Ramos (cell line): ENCODE measurements at regions not wholly inside any gene's neighbourhood (a gene's known extent, or its start where the extent isn't known, plus 50 kb on each side); places are given as distances from the start of the nearest gene placed in this dataset.
"Not testable (repeated sequence)": the region's sequence is repeated elsewhere in the genome, so short reads cannot be mapped to it uniquely, and the experiment has no call there.

ENCODE experiments used
- in situ Hi-C: fragments of 300-500 bp; cut with MboI; formaldehyde crosslinking; loops from one replicate; pipeline ENCODE4 v1.14.3; 2022; ENCODE audit warnings: low sequenced_read_pairs; ENCODE audit not compliant: unreplicated experiment

DNA sequence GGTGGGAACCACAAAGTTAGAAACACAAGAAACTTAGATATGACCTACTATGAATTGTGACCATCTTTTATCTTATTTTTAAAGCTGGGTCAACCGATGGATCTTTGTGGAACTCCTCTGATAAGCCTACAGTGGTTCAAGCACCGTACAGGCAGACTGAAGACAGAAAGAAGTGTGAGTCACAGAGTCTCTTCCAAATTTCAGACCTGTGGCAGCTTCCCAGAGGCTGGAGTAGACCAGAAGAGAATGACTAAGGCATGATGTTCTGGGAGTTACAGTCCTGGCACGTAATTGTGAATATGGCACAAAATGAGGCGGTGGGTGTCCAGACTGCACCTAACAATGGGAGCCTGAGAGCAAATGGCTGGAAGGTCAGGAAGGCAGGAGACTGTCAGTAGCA, 70.0 kb downstream of the LMO4 start:
- in situ Hi-C loops = no loop called here

DNA sequence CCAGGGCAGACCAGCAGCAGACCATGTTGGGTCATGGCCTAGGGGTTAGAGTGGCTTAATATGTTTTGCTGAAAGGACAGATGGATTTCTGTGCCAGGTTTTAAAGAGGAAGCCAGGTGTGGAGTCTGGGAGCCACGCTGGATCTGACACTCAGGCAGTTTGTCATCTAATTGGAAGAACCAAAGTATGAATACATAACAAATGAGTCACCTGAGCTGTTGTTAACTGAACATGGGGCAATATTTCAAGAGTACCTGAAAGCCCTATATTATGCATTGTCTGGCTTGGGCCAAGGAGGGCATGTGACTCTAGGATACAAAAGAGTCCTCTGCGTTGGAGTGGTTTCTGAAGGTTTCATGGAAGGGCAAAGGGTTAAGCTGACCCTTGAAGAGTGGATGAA, 70.6 kb downstream of the LMO4 start:
- in situ Hi-C loops = no loop called here

DNA sequence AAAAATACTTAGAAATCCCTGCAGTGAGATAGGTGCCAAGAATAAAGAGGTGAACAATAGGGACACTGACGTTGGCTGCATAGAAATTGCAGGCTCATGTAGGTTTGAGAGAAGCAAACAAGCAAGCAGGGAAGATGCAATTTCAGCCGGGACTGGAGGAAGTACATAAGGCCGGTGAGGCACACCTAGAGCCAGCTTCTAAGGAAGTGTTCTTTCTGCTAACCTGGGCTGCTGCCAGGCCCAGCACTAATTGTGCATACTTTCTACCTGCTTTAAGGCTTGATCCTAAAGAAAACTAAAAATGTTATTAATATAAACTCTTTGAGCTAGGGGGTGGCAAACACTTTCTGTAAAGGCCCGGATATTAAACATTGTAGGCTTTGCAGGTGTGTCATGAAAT, 71.0 kb downstream of the LMO4 start:
- in situ Hi-C loops = no loop called here

GRCh38 chr1:87400813-87401212, 72.1 kb downstream of the LMO4 start:
- in situ Hi-C loops = no loop called here

GRCh38 chr1:87402241-87403002, 73.7 kb downstream of the LMO4 start:
- in situ Hi-C loops = no loop called here

DNA sequence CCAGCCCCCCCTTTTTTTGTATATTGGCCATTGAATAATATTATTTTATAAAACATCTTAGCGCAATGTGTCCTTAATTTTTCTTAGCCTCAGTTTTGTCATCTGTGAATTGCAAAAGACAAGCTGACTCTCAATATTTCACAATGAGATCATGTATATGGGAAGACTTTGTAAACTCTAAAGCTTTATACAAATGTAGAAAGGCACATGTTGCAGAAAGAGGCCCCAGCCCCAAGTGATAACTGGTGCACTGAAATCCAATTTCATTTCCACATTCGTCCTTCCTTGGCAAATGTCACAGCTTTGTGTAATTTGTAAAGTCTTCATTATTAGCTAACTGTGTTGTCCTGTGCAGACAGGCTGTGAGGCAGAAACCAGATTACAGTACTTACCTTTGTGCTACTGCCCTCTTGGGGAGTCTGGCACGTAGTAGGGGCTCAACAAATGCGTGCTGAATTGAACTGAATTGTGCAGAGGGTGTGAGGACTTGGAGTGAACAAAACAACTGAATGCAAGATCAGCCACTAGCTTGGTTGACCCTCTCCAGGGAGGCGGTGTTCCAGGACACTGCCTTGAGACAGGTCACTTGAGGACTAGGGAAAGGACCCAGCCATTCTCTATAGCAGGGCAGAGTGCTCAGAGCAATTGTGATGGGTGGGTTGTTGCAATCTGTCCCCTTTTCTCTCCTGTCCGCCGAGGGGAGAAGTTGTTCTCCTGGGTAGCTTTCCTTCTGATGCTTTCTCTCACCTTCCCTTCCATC, 74.6 kb downstream of the LMO4 start:
- in situ Hi-C loops = no loop called here

- in situ Hi-C loops = no loop called here
These were observed 75.6 kb downstream of the LMO4 start for GRCh38 chr1:87404296-87404695.

GRCh38 chr1:87408665-87409248, 80.1 kb downstream of the LMO4 start:
- in situ Hi-C loops = no loop called here

DNA sequence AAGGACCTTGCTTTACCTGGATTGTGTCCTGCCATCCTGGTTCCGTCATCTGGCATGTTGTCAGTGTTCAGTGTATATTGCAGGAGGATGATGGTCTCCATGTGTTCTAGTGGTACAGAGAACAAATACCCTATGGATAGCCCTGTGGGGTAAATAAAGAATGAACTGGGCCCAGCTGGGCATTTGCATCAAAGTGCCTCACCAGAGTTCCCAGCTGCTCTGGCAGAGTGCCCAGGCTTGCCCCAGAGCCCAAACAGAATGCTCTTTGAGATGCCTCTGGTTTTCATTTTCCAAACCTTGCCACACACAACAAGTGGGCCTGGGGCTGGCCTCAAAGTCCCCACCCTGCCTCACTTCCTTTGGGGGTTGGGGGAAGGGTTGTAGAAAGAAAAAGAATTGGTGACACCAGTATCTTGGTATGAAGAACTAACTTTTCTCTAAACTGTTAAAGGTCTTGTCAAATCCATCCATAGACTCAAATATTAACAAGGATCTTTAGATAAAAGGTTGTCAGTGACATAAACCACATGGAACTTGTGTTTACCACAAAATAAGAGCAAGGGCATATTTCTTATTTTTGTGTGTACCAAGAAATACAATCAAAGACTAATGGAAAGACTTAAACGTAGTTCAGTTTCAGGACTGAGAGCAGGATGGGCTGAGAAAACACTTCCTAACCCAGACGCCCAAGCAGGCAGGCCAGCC, 82.2 kb downstream of the LMO4 start:
- in situ Hi-C loops = no loop called here

DNA sequence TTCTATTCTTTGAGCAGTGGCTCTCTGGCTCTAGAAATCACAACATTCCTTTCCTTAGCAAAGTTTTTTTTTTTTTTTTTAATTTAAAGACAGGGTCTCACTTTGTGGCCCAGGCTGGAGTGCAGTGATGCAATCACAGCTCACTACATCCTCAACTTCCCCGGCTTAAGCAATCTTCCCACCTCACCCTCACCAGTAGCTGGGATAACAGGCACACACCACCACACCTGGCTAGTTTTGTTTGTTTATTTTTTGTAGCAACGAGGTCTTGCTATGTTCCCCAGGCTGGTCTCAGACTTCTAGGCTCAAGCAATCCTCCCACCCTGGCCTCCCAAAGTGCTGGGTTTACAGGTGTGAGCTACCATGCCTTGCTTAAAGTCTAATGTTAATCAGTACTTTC, 85.2 kb downstream of the LMO4 start:
- in situ Hi-C loops = not testable (repeated sequence)

GRCh38 chr1:87418048-87418447, 89.4 kb downstream of the LMO4 start:
- in situ Hi-C loops = no loop called here

GRCh38 chr1:87421809-87422208, 93.1 kb downstream of the LMO4 start:
- in situ Hi-C loops = no loop called here

DNA sequence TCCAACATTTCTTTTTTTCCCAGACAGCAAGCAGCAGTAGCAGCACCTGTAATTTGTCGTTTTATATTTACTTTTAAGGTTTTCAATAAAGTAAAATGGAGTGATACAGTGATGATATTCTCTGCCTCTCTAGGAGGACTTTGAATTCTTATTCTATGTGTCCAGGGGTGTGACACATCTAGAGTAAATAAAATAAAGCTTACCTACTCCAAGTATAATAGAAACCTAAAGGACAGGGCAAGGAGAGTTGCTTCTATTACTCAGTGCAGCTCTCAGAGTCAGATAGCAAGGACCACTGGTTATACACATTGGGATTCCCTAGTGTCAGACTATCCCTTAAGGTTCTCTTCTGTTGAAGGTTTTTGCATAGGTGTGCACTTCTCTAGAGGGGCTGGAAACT, 95.9 kb downstream of the LMO4 start:
- in situ Hi-C loops = no loop called here

DNA sequence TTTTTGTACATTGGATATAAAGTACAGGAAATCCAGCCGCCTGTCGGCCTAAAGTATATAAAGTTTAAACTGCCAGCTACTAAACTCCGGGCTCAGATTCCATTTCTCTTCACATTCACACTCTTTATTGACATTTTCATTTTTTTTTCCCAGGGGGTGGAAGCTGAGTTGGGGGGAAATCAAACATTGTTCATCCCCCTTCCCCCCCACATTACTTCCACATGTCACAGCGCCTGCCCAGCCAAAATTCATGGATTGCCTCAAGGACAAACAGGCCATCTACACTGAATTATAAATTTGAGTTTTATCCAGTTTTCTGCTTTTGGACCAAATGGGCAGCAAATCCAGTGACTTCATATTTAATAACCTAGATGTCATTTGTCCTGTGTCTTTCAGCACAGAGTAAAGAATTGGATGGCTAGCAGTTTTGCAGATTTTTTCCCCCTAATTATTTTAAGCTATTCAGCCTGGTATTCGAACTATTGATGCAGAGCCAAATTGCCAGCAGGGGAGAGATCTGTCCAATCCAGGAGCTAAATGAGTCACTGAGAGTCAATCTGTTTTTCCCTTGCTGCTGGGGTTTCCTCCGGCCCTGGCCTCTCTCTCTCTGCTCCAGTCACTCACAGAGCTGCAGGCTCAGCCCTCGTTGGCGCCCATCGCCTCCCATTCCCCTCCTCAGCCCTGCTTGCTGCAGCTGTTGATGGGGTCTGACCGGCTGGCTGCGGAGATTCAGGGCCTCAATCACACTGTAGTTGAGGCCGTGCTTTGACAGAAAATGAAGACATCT, 98.0 kb downstream of the LMO4 start:
- in situ Hi-C loops = no loop called here

DNA sequence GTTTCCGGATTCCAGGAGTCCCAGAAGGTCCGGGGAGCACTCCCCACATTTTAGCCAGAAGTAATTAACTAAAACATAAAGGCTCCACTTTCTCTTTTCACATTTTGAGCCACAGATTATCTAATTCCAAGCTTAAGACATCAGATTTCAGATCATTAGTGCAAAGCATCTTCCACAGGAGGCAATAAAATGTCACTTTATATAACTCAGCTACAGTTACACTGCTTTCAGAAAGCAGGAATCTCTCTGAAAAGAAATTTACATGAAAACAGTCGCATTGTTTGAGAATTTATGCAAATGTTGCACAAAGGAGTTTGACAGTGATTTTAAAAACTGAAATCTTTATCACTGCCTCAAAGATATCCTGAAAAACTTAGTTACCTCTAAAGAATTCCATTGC, 99.7 kb downstream of the LMO4 start:
- in situ Hi-C loops = no loop called here

DNA sequence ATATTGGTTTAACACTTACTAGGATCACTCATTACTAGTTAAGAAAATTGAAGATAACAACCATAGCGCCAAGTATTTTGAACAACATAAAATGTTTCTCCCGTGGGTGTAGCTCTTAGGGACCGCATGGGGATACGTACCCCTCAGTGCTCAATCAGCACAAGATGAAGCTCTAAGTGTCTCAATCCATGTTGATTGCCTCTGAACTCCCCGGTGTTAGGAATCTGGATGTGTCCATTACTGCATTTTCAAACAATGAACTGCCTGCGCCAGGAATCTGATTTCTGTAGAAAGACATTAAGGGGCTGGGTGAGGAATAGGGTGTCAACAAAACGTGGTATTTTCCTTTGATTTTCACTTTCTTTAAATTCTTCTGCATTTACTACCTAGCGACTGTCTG, 100.2 kb downstream of the LMO4 start:
- in situ Hi-C loops = no loop called here

- in situ Hi-C loops = no loop called here
These were observed 104.0 kb downstream of the LMO4 start for GRCh38 chr1:87432685-87433084.

GRCh38 chr1:87433101-87433500, 104.4 kb downstream of the LMO4 start:
- in situ Hi-C loops = not testable (repeated sequence)

GRCh38 chr1:87435484-87435883, 106.8 kb downstream of the LMO4 start:
- in situ Hi-C loops = no loop called here

- in situ Hi-C loops = not testable (repeated sequence)
These were observed 107.4 kb downstream of the LMO4 start for GRCh38 chr1:87436115-87436514.
